CD4-positive, alpha-beta T cell treated with Interleukin-4 for 4 hours (primary cell): ENCODE measurements at regions not wholly inside any gene's neighbourhood (a gene's known extent, or its start where the extent isn't known, plus 50 kb on each side); places are given as distances from the start of the nearest gene placed in this dataset.

Source experiments
- DNase-seq: peaks from one replicate; pipeline ENCODE4 v3.0.0-alpha.2; 2020

- DNase-seq = no peak
Observed at GRCh38 chr13:73480779-73481559, 422.2 kb downstream of the KLF5 start.

GRCh38 chr13:73479856-73480255 lies 421.1 kb downstream of the KLF5 start:
- DNase-seq = no peak

- no peak for DNase-seq
Observed at GRCh38 chr13:73479351-73479750, 420.5 kb downstream of the KLF5 start.

GRCh38 chr13:73477441-73477840 lies 418.6 kb downstream of the KLF5 start:
- no peak for DNase-seq

GRCh38 chr13:73473016-73473415 lies 414.2 kb downstream of the KLF5 start:
- no peak for DNase-seq

GRCh38 chr13:73467125-73467524 lies 408.3 kb downstream of the KLF5 start:
- DNase-seq = no peak

GRCh38 chr13:73466561-73466960 lies 407.8 kb downstream of the KLF5 start:
- DNase-seq = no peak

GRCh38 chr13:73465617-73465971 lies 406.8 kb downstream of the KLF5 start:
- DNase-seq = no peak

GRCh38 chr13:73464758-73465616 lies 406.2 kb downstream of the KLF5 start:
- DNase-seq = no peak

GRCh38 chr13:73462241-73462640 lies 403.4 kb downstream of the KLF5 start:
- no peak for DNase-seq

- DNase-seq = no peak
Observed at GRCh38 chr13:73451221-73452029, 392.6 kb downstream of the KLF5 start.

GRCh38 chr13:73450583-73450982 lies 391.8 kb downstream of the KLF5 start:
- DNase-seq = no peak

- DNase-seq = no peak
Observed at GRCh38 chr13:73449252-73449651, 390.4 kb downstream of the KLF5 start.

GRCh38 chr13:73440296-73440895 lies 381.6 kb downstream of the KLF5 start:
- DNase-seq = no peak

- no peak for DNase-seq
Observed at GRCh38 chr13:73433890-73434289, 375.1 kb downstream of the KLF5 start.

GRCh38 chr13:73433458-73433857 lies 374.7 kb downstream of the KLF5 start:
- no peak for DNase-seq

GRCh38 chr13:73429701-73430100 lies 370.9 kb downstream of the KLF5 start:
- no peak for DNase-seq

GRCh38 chr13:73428706-73429105 lies 369.9 kb downstream of the KLF5 start:
- no peak for DNase-seq

- no peak for DNase-seq
Observed at GRCh38 chr13:73428137-73428536, 369.3 kb downstream of the KLF5 start.

- DNase-seq = no peak
Observed at GRCh38 chr13:73422973-73423372, 364.2 kb downstream of the KLF5 start.

- no peak for DNase-seq
Observed at GRCh38 chr13:73421310-73421912, 362.6 kb downstream of the KLF5 start.

GRCh38 chr13:73419186-73419585 lies 360.4 kb downstream of the KLF5 start:
- no peak for DNase-seq
